8988T (cell line): ENCODE measurements at regions not wholly inside any gene's neighbourhood (a gene's known extent, or its start where the extent isn't known, plus 50 kb on each side); places are given as distances from the start of the nearest gene placed in this dataset.
"Not testable (repeated sequence)": the region's sequence is repeated elsewhere in the genome, so short reads cannot be mapped to it uniquely, and the experiment has no call there.

Experiments used
- DNase-seq: peaks from one replicate; pipeline ENCODE4 v3.0.0; 2011

DNA sequence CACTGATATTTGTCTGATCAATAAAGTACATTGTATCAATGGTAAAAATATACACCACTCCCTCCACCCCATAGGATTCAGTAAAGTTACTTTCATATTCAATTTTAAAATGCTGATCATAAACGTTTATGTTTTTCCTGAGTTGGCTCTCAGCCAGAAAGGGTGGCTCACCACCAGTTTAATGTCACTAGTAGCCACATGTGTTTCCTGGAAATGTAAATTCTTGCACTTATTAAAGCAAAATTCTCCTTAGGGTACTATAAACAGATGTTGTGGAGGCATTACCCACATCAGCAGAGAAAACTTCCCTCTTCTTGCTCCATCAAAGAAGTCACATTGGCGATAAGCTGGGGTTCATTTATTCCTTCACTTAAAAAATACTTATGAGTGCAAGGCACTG lies 210.3 kb downstream of the SREK1 start:
- DNase-seq = no peak

DNA sequence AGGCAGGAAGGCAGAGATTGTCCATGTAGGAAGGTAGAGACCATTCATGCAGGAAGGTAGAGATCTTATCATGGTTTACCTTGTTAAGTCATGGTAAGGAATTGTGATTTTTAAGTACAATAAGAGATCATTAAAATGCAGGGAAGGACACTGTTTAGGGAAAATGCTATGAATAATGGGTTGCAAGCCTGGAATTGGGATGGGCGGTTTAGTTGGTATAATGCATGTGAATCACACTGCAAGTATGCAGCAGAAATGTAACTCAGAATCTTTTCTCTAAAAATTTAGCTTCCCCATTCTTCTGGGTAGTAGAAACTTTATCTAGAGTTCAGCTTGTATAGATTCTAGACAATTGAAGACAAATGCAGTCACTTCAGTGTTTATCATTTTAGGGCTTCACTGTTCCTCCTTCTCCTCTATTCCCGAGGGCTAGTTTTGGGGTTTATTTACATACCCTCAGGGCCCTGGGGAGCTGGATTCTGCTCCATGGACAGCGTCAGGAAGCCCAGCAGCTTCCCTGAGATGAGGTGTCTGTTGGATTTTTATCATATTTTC lies 212.0 kb downstream of the SREK1 start:
- DNase-seq = no peak

DNA sequence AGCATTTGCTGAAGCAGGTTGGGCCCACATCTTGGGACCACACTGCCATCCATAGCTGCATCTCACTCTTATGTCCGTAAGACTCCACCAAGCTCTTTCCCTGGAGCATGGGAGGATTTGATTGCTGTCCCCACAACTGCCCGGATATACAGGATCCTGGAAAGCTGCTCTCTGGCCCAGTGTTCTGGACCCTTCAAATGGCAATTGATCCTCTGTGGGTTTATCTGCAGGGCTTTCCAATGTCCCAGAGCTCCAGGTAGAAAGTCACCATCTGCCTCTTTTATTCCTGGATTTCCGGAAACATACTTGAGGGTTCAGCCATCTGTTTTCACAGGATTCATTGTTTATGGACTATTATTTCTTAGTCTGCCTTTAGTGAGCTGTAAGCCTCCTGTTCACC lies 214.6 kb downstream of the SREK1 start:
- DNase-seq = no peak

DNA sequence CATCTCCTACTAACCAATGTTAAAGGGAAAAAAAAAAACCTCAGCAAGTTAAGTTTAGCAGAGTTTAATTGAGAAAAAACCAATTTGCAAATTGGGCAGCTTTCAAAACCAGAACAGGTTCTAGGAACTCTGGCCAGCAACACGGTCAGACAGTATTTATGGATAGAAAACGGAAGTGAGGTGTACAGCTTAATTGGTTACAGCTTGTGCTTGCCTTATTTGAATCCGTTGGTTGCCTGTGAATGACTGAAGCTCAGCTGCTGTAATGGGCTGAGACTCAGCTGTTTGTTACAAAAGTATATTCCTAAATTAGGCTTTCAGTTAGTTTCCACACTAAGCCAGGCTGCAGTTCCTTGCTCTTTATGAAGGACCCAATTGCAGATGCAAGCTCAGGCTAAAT lies 217.0 kb downstream of the SREK1 start:
- no peak for DNase-seq

DNA sequence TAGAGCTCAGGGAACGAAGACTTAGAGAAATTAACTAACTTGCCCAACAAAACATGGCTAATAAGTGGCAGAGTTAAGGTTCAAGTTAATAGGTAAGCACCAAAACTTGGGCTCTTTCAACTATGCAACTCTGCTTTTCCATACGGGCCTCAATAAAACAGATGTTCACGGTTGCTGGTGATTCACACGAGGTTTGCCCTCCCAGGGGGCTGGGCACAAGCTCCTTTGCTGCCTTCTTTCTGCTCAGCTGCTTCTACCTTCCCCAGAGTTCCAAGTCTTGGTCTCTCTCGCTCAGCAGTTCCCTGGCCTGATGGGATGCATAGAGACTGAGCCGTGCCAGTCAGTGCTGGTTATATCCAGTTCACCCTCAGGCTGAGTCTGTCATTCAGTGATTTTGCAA lies 217.9 kb downstream of the SREK1 start:
- no peak for DNase-seq

DNA sequence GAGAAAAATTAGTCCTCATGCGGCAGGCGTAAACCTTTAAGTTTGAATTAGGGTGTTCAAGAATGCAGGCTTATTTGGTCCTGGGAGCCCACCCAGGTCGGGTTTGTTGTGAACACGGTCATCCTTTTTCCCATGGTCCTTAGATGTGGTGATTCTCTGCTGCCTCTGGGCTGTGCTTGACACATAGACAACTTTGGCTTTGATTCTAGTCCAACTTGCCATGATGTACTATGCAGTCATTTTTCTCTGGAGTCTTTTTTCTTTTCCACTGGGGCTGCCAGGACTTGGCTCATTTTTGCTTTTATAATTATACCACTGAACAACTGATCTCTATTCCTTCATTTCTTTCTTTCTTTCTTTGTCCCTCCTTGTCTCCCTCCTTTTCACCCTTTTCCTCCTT lies 218.6 kb downstream of the SREK1 start:
- DNase-seq = no peak

DNA sequence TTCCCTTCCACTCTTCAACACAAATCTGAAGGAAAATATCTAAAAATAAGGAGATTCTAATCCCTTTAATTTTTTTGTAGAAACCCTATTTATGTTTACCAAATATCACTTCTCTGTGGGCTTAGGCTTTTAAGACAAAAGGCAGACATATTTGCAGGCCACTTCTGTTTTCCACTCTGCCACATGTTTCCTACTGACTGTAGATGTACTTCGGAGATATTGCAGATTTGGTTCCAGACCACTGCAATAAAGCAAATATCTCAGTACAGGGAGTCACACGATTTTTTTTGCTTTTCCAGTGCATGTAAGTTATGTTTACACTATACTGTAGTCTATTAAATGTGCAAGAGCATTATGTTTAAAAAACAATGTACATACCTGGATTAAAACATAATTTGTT lies 219.0 kb downstream of the SREK1 start:
- no peak for DNase-seq

DNA sequence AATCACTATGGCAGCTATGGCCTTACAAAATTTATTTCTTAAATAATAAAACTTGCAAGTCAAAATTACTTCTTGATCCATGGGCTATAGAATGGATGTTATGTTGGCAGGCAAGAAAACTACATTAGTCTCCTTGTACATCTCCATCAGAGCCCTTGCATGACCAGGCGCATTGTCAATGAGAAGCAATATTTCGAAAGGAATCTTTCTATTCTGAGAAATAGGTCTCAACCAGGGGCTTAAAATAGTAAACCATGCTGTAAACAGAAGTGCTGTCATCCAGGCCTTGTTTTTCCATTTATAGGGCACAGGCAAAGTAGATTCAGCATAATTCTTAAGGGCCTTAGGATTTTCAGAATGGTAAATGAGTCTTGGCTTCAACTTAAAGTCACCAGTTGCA lies 220.1 kb downstream of the SREK1 start:
- no peak for DNase-seq

DNA sequence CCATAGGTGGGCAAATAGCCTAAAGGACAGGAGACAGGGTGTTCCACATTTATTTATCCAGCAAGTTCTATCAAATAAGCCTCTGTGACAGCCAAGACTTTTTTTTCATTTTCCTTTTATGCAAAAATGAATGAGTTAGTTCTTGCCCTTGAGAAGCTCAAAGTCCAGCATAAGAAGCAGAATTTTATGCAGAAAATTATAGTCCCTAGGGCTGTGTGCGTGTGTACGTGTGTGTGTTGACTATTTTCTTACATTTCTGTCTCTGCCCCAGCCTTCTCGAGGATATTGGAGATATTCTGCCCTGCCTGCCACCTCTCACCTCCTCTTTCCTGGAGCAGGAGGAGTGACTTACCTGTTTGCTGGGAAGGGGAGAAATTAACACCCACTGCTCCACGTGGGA lies 221.9 kb downstream of the SREK1 start:
- DNase-seq = no peak

DNA sequence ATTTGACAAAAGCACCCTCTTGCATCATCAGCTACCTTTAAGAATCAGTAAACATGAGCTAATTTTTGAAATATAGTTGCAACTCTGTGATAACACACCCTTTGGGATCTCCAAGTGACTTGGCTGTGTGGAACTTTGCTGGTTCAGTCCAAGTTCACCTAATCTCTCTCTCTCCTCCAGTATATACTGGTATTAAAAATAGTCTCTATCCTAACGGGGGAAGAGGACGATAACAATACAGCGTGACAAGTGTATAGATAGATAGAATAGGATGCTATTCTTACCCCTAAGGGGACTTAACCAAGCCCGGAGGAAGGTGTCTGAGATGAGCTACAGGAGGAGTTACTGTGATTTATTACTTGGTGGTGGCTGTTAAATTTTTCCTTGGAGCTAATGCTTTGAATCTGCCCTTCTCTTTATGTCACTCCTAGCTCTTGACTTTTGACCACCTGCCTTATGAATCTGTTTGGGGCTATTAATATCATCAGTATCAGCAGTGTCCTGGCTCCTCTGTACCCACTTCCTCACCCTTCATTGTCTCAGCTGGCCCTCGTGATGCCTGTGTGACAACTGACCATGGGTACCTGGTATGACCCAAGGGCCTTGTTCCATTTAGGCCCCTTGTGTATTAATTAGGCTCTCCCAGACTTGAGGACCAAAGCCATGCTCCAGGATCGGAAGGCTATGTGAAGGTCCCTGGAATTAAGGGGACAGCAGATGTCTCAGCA lies 223.9 kb downstream of the SREK1 start:
- no peak for DNase-seq

DNA sequence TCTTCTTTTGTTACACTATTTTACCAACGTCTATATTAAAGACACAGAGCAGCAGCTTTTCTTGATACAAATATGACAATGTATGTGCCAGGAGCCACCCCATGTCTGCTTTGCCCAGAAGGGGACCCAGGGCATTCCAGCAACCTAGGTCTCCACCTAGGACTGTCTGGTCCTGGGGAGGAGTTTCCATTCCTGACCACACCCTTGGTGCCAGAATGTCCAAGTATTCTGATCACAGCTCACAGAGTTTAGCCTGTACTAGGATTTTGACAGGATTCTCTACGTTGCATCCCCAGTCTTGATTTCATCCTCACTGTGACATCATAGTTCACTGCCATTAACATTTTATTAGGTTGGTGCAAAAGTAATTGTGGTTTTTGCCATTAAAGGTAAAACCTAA lies 224.7 kb downstream of the SREK1 start:
- no peak for DNase-seq

DNA sequence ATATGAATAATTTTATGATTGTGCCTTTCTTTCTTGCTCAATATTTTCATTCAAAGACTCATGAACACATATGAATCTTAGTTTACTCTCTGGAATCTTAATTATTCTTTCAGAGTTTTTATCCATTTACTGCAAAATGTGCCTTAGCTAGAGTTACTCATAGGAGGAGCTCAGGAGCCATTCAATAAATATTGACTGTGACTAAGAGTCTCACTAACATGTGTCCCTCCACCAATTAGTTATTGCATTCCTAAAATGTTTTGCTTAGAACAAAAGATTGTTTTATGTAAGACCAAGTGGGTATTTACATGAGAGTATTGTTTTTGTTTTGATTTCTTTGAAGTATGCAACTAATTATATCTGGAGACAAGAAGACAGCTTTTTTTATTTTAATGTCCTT lies 218.4 kb upstream of the MAST4 start:
- DNase-seq = no peak

DNA sequence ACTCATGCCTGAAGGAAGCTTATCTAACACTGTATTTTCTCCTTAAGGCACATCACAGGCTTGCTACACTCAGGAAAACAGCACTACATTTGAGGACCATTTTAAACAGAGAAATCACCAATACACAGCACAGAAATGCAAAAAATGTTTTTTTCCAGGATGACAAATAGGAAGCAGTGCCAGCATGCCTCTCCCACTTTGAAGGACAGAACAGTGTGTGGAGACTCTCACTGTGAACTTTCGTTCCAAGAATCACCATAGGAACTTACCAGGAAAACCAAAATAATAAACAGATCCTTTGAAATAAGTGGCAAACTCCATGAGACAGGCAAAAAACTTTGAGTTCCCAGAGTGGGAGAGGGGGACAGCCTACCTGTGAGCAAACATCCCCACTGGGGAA lies 217.8 kb upstream of the MAST4 start:
- no peak for DNase-seq

DNA sequence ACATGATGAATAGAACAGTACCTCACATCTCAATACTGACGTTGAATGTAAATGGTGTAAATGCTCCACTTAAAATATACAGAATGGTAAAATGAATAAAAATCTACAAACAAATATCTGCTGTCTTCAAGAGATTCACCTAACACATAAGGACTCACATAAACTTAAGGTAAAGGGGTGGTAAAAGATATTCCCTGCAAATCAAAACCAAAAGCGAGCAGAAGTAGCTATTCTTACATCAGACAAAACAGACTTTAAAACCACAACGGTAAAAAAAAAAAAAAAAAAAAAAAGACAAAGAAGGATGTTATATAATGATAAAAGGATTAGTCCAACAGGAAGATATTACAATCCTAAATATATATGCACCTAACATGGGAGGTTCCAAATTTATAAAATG lies 214.0 kb upstream of the MAST4 start:
- no peak for DNase-seq

DNA sequence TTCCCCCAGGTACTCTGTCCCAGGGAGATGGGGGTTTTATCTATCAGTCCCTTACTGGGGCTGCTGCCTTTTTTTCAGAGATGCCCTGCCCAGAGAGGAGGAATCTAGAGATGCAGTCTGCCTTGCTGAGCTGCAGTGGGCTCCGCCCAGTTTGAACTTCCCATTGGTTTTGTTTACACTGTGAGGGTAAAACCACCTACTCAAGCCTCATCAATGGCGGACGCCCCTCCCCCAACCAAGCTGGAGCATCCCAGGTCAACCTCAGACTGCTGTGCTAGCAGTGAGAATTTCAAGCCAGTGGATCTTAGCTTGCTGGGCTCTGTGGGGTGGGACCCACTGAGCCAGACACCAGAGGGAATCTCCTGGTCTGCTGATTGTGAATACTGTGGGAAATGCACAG lies 191.0 kb upstream of the MAST4 start:
- DNase-seq = not testable (repeated sequence)

DNA sequence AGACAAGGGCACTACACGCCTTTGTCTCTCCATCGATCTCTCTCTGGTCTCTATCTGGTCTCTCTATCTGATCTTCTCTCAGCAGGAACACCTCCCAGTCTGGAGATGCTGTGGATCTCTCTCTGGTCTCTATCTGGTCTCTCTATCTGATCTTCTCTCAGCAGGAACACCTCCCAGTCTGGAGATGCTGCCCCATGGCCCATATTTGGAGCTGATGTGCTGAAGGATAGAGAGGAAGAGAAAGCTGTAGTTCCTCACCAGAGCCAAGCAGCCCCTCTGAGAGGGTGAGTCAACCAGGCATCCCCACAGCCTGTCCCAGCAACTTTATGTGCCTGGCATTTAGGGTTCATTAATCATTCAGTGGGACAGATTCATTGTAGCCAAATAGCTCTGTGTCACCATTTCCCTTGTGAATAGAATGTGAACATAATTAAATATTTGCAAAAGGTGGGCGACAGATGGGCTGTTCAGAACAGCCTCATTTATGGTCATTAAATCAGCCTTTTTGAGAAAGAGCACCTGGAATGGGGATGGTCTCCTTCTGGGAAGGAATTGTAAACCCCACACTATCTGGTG lies 189.3 kb upstream of the MAST4 start:
- no peak for DNase-seq

DNA sequence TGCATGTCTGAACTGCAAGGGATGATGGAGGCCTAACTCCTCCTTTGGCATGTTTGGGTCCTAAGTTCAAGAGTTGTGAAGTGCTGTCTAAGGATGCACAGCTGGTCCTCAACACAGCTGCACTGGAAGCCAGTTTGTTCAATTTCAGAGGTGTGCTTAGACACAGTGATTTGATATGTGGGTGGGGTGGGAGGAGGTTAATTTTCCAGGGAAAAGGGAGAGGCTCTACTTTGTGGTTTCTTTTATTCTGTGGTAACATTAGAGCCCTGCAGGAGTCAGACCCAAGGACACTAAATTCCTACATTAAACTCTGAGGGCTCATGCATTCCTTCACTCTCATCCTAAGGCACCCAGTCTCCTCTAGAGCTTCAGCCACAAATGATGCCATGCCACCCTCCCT lies 188.4 kb upstream of the MAST4 start:
- no peak for DNase-seq

DNA sequence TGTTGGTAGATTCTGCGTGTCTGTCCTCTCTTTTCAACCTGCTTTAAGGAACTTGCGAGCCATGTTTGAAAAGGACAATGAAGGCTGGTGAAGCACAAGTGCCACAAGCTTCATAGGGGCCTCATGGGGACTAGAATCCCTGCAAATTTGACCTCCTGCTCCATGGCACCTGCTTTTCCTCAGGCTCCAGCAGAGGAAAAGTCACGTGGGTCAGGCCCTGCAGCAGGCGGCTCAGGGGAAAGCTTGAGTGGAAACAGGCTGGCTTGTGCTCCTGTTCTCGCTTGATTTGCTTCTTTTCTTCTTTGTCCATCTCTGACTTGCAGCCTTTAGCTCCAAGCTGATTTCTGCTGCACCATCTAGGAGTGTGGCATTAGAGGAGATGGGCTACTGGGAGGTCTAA lies 187.6 kb upstream of the MAST4 start:
- DNase-seq = no peak

DNA sequence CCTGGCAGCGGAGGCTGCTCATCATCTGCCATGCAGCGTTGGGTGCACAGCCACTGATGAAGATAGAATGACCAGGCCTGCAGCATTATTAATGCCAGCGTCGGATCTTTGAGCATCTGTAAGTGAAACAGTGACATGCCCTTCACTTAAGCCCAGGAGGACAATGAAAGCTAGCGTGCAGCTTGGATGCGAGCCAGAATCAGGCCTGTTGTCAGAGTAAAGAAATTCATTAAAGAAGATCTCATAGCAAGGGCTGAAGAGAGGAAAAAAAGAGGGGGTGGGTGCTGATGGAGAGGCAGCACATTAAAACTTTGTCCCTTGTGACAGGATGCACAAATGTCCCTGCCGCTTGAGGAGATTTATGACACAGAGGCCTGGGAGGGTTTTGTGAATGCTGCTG lies 186.1 kb upstream of the MAST4 start:
- no peak for DNase-seq

DNA sequence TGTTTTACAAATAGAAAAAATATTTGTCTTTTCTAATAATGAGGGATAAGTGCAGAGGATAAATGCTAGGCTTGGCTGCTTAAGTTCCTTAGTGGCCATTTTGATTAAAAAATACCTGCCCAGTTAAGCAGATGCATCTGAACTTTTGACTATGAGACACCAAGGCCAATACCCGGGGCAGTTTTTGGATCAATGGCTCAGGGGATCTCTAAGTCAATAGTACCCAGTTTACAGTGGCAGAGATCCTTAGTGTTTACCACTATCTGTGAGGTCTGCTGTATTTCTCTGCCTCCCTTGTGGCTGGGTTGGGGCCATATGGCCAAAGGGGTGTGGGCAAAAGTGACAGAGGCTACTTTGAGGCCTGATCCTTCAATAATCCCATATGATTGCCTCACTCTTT lies 184.5 kb upstream of the MAST4 start:
- DNase-seq = no peak

DNA sequence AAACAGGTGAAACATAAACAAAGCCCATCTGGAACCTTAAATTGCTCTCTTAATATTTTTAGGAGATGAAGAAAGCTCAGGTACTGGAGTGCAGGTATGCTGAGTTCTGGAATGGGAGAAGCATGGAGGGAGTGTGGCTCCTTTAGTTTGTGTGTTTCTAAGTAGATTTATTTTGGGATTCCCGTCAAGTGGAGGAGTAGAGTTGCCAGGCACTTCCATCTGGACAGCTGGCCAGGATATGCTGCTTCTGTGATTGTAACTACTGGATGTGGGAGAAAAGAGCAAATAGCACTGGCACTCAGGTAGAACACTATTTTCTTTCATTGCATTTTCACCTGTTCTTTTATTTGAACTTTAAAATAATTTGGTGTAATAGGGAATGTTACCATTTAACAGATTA lies 182.3 kb upstream of the MAST4 start:
- DNase-seq = no peak

DNA sequence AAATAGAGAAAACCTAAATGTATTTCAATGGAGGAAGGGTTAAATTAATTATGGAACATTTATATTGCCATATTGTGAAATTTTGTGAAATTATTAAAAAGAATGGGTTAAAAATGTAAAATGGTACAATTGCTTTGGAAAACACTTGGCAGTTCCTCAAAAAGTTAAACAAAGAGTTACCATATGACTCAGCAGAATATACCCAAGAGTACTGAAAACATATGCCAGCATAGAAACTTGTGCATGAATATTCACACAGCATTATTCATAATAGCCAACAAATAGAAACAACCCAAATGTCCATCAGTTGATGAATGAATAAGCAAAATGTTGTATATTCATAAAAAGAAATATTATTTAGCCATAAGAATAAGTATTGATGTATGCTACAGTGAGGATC lies 181.0 kb upstream of the MAST4 start:
- DNase-seq = no peak

DNA sequence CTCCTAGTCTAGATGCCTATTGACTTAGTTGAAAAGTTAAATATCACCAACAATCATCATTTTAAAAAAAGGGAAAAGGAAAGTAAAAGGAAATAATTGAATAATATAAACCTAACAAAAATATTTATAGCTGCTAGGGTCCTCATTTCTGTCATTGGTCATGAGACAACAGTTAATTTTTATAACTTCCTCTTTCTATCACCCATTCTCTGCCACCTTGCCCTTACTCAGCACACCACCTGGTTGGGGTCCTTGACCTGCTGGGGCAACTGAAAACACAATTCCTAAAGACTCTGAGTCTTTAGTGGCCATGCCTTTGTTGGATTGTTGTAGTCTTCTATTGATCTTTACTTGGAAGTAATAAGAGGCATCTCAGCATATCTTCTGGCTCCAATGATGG lies 179.5 kb upstream of the MAST4 start:
- no peak for DNase-seq

DNA sequence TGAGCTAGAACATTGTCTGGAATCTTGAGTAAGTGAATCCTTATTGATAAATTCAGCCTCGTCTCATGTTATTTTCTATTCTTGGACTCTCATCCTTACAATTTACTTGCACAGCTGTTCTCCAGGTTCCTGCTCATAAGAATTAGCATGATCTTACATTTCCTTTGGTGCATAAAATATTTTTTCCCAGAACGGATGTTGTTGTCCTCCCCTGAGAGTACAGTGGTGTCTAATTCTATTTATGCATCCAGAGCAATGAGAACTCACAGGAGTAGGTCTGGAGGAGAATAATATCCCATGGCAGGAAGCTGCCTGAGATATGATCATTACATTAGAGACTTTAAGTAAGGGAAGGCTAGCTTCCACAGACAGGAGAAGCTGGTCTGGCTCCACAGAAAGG lies 178.4 kb upstream of the MAST4 start:
- DNase-seq = no peak

DNA sequence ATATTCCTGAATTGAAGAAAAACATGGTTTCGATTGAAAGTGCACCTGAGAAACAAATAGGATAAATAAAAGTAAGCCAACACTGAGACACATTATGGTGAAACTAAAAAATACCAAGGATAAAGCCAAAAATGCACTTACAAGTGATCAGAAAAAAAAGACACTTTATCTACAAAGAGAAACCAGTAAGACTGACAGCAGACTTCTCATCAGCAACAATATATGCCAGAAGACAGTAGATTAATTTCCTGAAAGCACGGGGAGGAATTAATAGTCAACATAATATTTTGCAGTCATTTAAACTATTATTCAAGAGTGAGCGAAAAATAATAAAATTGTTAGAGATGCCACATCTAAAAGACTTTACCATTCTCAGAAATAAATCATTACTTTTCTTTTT lies 172.7 kb upstream of the MAST4 start:
- DNase-seq = no peak
